ENCODE measurements at regions not wholly inside any gene's neighbourhood (a gene's known extent, or its start where the extent isn't known, plus 50 kb on each side); places are given as distances from the start of the nearest gene placed in this dataset.
A peak's percentile ranks its signal among the peaks of the same experiment; 100 is the strongest.

DNA sequence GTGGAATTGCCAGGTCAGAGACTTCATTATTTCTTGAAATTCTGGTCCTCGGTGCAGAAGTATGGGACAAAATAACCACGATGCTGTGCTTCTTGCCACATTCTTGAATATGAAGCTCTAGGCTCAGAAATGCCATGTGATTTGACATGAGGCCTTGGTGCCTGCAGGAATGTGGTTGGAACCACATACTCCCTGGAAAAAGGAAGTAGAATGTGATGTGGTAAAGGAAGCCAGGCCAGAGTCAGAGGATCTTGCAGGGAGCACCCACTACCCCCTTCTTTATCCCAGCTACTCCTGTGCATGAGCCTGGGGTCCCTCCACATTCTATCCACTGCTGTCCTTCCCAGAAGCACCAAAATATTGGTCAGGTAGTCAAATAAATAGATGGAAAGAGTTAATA is 80.9 kb downstream of the FOXD1 start (continued):
- TF ChIP-seq, protein P1, sequence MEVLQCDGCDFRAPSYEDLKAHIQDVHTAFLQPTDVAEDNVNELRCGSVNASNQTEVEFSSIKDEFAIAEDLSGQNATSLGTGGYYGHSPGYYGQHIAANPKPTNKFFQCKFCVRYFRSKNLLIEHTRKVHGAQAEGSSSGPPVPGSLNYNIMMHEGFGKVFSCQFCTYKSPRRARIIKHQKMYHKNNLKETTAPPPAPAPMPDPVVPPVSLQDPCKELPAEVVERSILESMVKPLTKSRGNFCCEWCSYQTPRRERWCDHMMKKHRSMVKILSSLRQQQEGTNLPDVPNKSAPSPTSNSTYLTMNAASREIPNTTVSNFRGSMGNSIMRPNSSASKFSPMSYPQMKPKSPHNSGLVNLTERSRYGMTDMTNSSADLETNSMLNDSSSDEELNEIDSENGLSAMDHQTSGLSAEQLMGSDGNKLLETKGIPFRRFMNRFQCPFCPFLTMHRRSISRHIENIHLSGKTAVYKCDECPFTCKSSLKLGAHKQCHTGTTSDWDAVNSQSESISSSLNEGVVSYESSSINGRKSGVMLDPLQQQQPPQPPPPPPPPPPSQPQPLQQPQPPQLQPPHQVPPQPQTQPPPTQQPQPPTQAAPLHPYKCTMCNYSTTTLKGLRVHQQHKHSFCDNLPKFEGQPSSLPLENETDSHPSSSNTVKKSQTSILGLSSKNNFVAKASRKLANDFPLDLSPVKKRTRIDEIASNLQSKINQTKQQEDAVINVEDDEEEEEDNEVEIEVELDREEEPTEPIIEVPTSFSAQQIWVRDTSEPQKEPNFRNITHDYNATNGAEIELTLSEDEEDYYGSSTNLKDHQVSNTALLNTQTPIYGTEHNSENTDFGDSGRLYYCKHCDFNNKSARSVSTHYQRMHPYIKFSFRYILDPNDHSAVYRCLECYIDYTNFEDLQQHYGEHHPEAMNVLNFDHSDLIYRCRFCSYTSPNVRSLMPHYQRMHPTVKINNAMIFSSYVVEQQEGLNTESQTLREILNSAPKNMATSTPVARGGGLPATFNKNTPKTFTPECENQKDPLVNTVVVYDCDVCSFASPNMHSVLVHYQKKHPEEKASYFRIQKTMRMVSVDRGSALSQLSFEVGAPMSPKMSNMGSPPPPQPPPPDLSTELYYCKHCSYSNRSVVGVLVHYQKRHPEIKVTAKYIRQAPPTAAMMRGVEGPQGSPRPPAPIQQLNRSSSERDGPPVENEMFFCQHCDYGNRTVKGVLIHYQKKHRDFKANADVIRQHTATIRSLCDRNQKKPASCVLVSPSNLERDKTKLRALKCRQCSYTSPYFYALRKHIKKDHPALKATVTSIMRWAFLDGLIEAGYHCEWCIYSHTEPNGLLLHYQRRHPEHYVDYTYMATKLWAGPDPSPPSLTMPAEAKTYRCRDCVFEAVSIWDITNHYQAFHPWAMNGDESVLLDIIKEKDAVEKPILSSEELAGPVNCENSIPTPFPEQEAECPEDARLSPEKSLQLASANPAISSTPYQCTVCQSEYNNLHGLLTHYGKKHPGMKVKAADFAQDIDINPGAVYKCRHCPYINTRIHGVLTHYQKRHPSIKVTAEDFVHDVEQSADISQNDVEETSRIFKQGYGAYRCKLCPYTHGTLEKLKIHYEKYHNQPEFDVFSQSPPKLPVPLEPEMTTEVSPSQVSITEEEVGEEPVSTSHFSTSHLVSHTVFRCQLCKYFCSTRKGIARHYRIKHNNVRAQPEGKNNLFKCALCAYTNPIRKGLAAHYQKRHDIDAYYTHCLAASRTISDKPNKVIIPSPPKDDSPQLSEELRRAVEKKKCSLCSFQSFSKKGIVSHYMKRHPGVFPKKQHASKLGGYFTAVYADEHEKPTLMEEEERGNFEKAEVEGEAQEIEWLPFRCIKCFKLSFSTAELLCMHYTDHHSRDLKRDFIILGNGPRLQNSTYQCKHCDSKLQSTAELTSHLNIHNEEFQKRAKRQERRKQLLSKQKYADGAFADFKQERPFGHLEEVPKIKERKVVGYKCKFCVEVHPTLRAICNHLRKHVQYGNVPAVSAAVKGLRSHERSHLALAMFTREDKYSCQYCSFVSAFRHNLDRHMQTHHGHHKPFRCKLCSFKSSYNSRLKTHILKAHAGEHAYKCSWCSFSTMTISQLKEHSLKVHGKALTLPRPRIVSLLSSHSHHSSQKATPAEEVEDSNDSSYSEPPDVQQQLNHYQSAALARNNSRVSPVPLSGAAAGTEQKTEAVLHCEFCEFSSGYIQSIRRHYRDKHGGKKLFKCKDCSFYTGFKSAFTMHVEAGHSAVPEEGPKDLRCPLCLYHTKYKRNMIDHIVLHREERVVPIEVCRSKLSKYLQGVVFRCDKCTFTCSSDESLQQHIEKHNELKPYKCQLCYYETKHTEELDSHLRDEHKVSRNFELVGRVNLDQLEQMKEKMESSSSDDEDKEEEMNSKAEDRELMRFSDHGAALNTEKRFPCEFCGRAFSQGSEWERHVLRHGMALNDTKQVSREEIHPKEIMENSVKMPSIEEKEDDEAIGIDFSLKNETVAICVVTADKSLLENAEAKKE (CRISPR knock-in tag; IDR thresholded peaks at IDR 0.05): no peak
- TF ChIP-seq ZNF114 (CRISPR knock-in tag; IDR thresholded peaks at IDR 0.05): no peak

DNA sequence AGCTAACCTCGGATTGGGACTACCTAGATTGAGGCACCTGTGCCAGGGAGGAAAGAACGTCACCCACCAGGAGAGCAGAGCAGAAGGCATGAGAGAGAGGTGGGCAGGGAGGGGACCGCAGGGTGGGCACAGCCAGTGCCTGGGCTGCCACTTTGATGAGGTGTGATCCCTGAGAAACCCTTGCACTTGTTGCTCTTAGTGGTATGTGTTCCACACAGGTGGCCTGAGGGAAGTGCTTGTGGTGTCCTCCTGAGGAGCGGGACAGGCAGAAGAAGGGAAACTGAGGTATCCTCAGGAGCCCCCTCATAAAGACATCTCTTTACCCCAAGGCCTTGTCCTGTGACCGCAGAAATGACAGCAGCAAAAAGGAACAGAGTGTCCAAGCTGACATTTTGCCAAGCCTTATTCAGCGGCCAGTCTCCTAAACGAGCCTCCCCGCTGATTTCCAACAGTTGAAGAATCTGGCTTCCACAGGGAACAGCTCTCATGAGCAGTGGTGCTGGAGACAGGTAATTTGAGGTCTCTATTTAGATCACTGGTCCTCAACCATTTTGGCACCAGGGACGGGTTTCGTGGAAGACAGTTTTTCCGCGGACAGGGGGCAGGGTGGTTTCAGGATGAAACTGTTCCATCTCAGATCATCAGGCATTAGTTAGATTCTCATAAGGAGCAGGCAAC is 82.4 kb downstream of the FOXD1 start:
- Histone ChIP-seq H3K4me3 (no peak overlapping the region), H2AFZ (no peak overlapping the region), H3K36me3 (ENCODE audit: insufficient read depth) (no peaks in the 10 kb centered on the region), H3K27me3 (ENCODE audit: insufficient read depth) (no peaks in the 10 kb centered on the region), H3K9me2 (ENCODE audit: insufficient read depth) (no peaks in the 10 kb centered on the region; the same call in none of the 2 replicates), H3F3A (replicated peaks; ENCODE audit: low read depth) (0 out of 2 replicates have a peak, but pooled peaks cover 3% of the 10 kb centered on the region), H3K4me2 (no peak overlapping the region), H4K20me1 (replicated peaks; ENCODE audit: insufficient read depth) (no peaks in the 10 kb centered on the region), H3K4me1 (ENCODE audit: insufficient read depth) (no peaks in the 10 kb centered on the region; the same call in none of the 2 replicates), H3K79me2 (replicated peaks; ENCODE audit: insufficient read depth) (no peaks in the 10 kb centered on the region), H3K27ac (ENCODE audit: low read depth) (no peak overlapping the region)
- DNase-seq (ENCODE audit: low spot score): no peak
- Mint-ChIP-seq H3K27ac (no peak overlapping the region), H3K9me3 (no peaks in the 10 kb centered on the region), H3K27me3 (ENCODE audit: insufficient read depth, low read depth, poor library complexity) (no peaks in the 10 kb centered on the region), H3K4me1 (peaks cover 7% of the 10 kb centered on the region), H3K36me3 (ENCODE audit: low read depth) (no peaks in the 10 kb centered on the region), H3K4me3 (no peak overlapping the region)
- peak; percentile 55 for ATAC-seq
- TF ChIP-seq STAT1 (IDR thresholded peaks at IDR 0.05; ENCODE audit: unreplicated experiment): no peak
- TF ChIP-seq EZH2 (IDR thresholded peaks at IDR 0.05; ENCODE audit: low read depth, unreplicated experiment): no peak
- no peak for TF ChIP-seq CREB1 (CRISPR knock-in tag; IDR thresholded peaks at IDR 0.05; ENCODE audit: low read depth)
- no peak for TF ChIP-seq POLR2AphosphoS5 (IDR thresholded peaks at IDR 0.05; ENCODE audit: low read depth)
- TF ChIP-seq, protein P2, sequence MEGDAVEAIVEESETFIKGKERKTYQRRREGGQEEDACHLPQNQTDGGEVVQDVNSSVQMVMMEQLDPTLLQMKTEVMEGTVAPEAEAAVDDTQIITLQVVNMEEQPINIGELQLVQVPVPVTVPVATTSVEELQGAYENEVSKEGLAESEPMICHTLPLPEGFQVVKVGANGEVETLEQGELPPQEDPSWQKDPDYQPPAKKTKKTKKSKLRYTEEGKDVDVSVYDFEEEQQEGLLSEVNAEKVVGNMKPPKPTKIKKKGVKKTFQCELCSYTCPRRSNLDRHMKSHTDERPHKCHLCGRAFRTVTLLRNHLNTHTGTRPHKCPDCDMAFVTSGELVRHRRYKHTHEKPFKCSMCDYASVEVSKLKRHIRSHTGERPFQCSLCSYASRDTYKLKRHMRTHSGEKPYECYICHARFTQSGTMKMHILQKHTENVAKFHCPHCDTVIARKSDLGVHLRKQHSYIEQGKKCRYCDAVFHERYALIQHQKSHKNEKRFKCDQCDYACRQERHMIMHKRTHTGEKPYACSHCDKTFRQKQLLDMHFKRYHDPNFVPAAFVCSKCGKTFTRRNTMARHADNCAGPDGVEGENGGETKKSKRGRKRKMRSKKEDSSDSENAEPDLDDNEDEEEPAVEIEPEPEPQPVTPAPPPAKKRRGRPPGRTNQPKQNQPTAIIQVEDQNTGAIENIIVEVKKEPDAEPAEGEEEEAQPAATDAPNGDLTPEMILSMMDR (conservative IDR thresholded peaks at IDR 0.05; ENCODE audit: low read depth in 2 of 2): no peak
- TF ChIP-seq JUNB (IDR thresholded peaks at IDR 0.05; ENCODE audit: unreplicated experiment): no peak
- TF ChIP-seq ZNF114 (CRISPR knock-in tag; IDR thresholded peaks at IDR 0.05): no peak
- TF ChIP-seq, protein P3, sequence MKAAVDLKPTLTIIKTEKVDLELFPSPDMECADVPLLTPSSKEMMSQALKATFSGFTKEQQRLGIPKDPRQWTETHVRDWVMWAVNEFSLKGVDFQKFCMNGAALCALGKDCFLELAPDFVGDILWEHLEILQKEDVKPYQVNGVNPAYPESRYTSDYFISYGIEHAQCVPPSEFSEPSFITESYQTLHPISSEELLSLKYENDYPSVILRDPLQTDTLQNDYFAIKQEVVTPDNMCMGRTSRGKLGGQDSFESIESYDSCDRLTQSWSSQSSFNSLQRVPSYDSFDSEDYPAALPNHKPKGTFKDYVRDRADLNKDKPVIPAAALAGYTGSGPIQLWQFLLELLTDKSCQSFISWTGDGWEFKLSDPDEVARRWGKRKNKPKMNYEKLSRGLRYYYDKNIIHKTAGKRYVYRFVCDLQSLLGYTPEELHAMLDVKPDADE (IDR thresholded peaks at IDR 0.05): no peak
- TF ChIP-seq, protein P4, sequence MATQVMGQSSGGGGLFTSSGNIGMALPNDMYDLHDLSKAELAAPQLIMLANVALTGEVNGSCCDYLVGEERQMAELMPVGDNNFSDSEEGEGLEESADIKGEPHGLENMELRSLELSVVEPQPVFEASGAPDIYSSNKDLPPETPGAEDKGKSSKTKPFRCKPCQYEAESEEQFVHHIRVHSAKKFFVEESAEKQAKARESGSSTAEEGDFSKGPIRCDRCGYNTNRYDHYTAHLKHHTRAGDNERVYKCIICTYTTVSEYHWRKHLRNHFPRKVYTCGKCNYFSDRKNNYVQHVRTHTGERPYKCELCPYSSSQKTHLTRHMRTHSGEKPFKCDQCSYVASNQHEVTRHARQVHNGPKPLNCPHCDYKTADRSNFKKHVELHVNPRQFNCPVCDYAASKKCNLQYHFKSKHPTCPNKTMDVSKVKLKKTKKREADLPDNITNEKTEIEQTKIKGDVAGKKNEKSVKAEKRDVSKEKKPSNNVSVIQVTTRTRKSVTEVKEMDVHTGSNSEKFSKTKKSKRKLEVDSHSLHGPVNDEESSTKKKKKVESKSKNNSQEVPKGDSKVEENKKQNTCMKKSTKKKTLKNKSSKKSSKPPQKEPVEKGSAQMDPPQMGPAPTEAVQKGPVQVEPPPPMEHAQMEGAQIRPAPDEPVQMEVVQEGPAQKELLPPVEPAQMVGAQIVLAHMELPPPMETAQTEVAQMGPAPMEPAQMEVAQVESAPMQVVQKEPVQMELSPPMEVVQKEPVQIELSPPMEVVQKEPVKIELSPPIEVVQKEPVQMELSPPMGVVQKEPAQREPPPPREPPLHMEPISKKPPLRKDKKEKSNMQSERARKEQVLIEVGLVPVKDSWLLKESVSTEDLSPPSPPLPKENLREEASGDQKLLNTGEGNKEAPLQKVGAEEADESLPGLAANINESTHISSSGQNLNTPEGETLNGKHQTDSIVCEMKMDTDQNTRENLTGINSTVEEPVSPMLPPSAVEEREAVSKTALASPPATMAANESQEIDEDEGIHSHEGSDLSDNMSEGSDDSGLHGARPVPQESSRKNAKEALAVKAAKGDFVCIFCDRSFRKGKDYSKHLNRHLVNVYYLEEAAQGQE (IDR thresholded peaks at IDR 0.05; ENCODE audit: unreplicated experiment): no peak
